ENCODE measurements at regions not wholly inside any gene's neighbourhood (a gene's known extent, or its start where the extent isn't known, plus 50 kb on each side); places are given as distances from the start of the nearest gene placed in this dataset.

GRCh38 chr5:135688385-135688784, 109.6 kb upstream of the CXCL14 start:
- TF ChIP-seq CTCF (IDR thresholded peaks at IDR 0.05; ENCODE audit: low read length) = no peak
- no peak for TF ChIP-seq EZH2 (IDR thresholded peaks at IDR 0.05; ENCODE audit: borderline replicate concordance, low read length)
